AG04450 (cell line): ENCODE measurements at regions not wholly inside any gene's neighbourhood (a gene's known extent, or its start where the extent isn't known, plus 50 kb on each side); places are given as distances from the start of the nearest gene placed in this dataset.

Experiments
- CTCF ChIA-PET: fragments of 300-600, 350-600 bp; formaldehyde crosslinking; extraction: SDS; loops from one replicate; lab custom pipeline; 2022; ENCODE audit warnings: antibody characterized with exemption, inconsistent platforms; lab: Charles Lee
- POLR2A ChIA-PET: fragments of 350-600 bp; formaldehyde crosslinking; extraction: SDS; loops from one replicate; lab custom pipeline; 2021; ENCODE audit warnings: antibody characterized with exemption, inconsistent platforms; lab: Yijun Ruan, JAX
- DNase-seq: peaks from one replicate; pipeline ENCODE4 v3.0.0-alpha.2; 2011; ENCODE audit warnings: low read depth, low spot score
- H3K27ac ChIP-seq: one replicate; pipeline ENCODE4 v1.5.1; 2012; ENCODE audit warnings: low read depth, low read length, control low read depth
- H3K27me3 ChIP-seq: one replicate; pipeline ENCODE4 v1.6.0; 2012; ENCODE audit warnings: low read length; ENCODE audit not compliant: control insufficient read depth, insufficient read depth
- H3K4me3 ChIP-seq: 2 replicates; pipeline ENCODE4 v1.5.1; 2011; ENCODE audit warnings: mild to moderate bottlenecking, low read depth, low read length, control low read depth
- H3K9me3 ChIP-seq: 2 replicates; pipeline ENCODE4 v1.5.1; 2012; ENCODE audit warnings: low read length; ENCODE audit not compliant: control insufficient read depth, insufficient read depth
- CTCF ChIP-seq: IDR thresholded peaks from 2 replicates; pipeline ENCODE4 v1.5.1; 2011; ENCODE audit warnings: low read depth, low read length, control low read depth, inconsistent platforms

- Histone ChIP-seq H3K9me3 (no peaks in the 10 kb centered on the region), H3K27ac (peak overlapping the region; percentile 47), H3K4me3 (no peak overlapping the region), H3K27me3 (no peaks in the 10 kb centered on the region)
- TF ChIP-seq CTCF, result no peak
- POLR2A ChIA-PET, result no interaction called here
- DNase-seq, result no peak
- CTCF ChIA-PET, result interaction anchor here (0.8 to 1.0 kb wide), 2 partner anchors 30 to 232 kb away, joined by 3 read pairs; no protein-coding TSS in a partner anchor
Observed at GRCh38 chr11:130666781-130667251, 218.4 kb downstream of the ADAMTS15 start.

DNA sequence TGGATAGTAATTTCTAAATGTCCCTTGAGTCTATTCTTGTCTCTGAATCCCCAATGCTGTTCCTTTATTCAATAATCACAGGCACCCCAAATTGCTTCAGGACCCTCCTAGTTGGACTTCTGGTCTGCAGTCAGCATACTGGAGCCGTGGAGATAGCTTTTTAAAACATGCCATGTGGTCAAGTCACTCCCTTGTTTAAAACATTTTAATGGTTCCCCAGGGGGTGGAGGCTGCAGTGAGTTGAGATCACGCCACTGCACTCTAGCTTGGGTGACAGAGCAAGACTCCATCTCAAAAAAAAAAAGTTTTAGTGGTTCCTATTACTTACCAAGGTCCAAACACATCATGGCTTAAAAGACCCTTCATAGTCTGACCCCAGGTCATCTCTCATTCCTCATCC, 220.3 kb downstream of the ADAMTS15 start:
- ChIA-PET POLR2A (no interaction called here), CTCF (interaction anchor here (0.6 to 1.0 kb wide), 2 partner anchors 16 to 38 kb away, joined by 3 read pairs; no protein-coding TSS in a partner anchor)
- no peaks in the 10 kb centered on the region for H3K9me3 ChIP-seq
- no peak overlapping the region for H3K4me3 ChIP-seq
- H3K27ac ChIP-seq, result no peak overlapping the region
- no peaks in the 10 kb centered on the region for H3K27me3 ChIP-seq
- TF ChIP-seq CTCF, result no peak
- no peak for DNase-seq

DNA sequence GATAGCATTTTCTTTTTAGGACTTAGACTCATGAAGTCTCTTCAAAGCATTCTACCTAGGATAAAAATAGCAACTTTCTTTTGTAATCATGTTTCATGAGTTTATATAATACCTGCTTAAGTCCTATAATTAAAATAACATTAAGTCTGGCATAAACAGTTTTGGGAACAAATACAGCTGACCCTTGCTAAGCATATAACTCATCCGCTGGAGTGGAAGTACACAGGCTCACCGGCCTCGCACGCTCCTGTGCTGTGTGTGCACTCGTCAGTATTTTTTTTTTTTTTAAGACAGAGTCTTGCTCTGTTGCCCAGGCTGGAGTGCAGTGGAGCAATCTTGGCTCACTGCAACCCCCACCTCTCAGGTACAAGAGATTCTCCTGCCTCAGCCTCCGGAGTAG, 221.8 kb downstream of the ADAMTS15 start:
- no peak overlapping the region for H3K27ac ChIP-seq
- H3K4me3 ChIP-seq, result no peak overlapping the region
- H3K9me3 ChIP-seq, result no peaks in the 10 kb centered on the region
- no peaks in the 10 kb centered on the region for H3K27me3 ChIP-seq
- DNase-seq, result no peak
- CTCF ChIA-PET, result no interaction called here
- POLR2A ChIA-PET, result no interaction called here
- no peak for TF ChIP-seq CTCF

- no peak for TF ChIP-seq CTCF
- Histone ChIP-seq H3K9me3 (no peaks in the 10 kb centered on the region), H3K4me3 (no peak overlapping the region), H3K27ac (peak overlapping the region; percentile 70), H3K27me3 (no peaks in the 10 kb centered on the region)
- CTCF ChIA-PET, result interaction anchor here (1.0 kb wide), 1 partner anchor 18 kb away, joined by 3 read pairs; no protein-coding TSS in a partner anchor
- DNase-seq, result peak; percentile 84
- POLR2A ChIA-PET, result interaction anchor here (0.6 to 1.0 kb wide), 2 partner anchors 19 to 25 kb away, joined by 3 to 4 read pairs; no protein-coding TSS in a partner anchor
Observed at GRCh38 chr11:130671801-130672700, 223.6 kb downstream of the ADAMTS15 start.

DNA sequence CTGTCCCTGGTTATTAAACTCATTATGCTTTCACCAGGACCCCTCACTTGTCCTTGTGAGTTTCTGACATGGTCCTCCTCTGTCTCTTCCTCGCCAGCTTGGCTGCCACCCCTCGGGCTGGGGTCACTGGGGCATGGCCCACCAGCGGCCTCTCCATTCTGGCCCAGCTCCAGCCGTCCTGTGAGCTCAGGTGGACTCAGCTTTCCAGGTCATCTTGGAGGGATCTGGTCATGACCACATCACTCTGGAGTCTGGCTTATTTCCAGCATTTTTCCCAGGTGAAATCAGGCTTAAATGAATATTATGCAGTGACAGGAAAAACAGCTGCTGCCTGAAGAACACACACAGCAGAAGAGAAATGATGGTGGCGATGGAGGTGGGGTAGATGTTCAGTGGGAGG, 224.5 kb downstream of the ADAMTS15 start:
- TF ChIP-seq CTCF, result no peak
- Histone ChIP-seq H3K27me3 (no peaks in the 10 kb centered on the region), H3K27ac (no peak overlapping the region), H3K9me3 (no peaks in the 10 kb centered on the region), H3K4me3 (no peak overlapping the region)
- ChIA-PET POLR2A (interaction anchor here (1.0 kb wide), 1 partner anchor 20 kb away, joined by 4 read pairs; no protein-coding TSS in a partner anchor), CTCF (interaction anchor here (0.6 to 1.0 kb wide), 2 partner anchors 17 to 154 kb away, joined by 3 read pairs; no protein-coding TSS in a partner anchor)
- DNase-seq, result no peak
